GM12878 (cell line): ENCODE measurements at regions not wholly inside any gene's neighbourhood (a gene's known extent, or its start where the extent isn't known, plus 50 kb on each side); places are given as distances from the start of the nearest gene placed in this dataset.

Experiments used
- ATAC-seq: fragments of 200-7000 bp; cut with Tn5 transposase; 3 replicates; pipeline ENCODE4 v1.9.1; 2020; ENCODE audit warnings: mild to moderate bottlenecking, moderate library complexity
- BruUV-seq: library from RNA; stranded (reverse); fragments of 400-500 nt; replicated peaks from 2 replicates; lab custom pipeline; 2021; lab: Mats Ljungman, UMichigan
- CTCF ChIA-PET: fragments of 300-600 bp; sonication (Branson Sonifier 250); formaldehyde crosslinking; extraction: SDS; loops from one replicate; lab custom pipeline; 2021; ENCODE audit warnings: inconsistent platforms; lab: Yijun Ruan, JAX
- POLR2A ChIA-PET: fragments of 350-600 bp; formaldehyde crosslinking; extraction: SDS; loops from one replicate; lab custom pipeline; 2021; ENCODE audit warnings: inconsistent platforms; lab: Charles Lee
- RAD21 ChIA-PET: fragments of 300-600 bp; sonication (Branson Sonifier 250); formaldehyde crosslinking; loops from one replicate; lab custom pipeline; 2023; ENCODE audit warnings: antibody characterized with exemption; ENCODE audit not compliant: unreplicated experiment; lab: Charles Lee
- SMC1A ChIA-PET: fragments of 300-600 bp; sonication (Branson Sonifier 250); formaldehyde crosslinking; loops from one replicate; lab custom pipeline; 2023; ENCODE audit not compliant: unreplicated experiment, uncharacterized antibody; lab: Charles Lee
- DNase-seq: peaks from one replicate; pipeline ENCODE4 v3.0.0-alpha.2; 2011; ENCODE audit warnings: low read depth, low spot score
- FAIRE-seq: peaks from 3 replicates; lab custom pipeline; 2011; peaks lifted over from hg19 to GRCh38; lab: Jason Lieb, UNC
- H2AFZ ChIP-seq: 2 replicates; pipeline ENCODE4 v1.6.0; 2011; ENCODE audit warnings: low read depth, low read length, control low read depth; ENCODE audit not compliant: control insufficient read depth
- H3K27ac ChIP-seq: 2 replicates; pipeline ENCODE4 v1.5.1; 2011; ENCODE audit warnings: control low read depth; ENCODE audit not compliant: control insufficient read depth, insufficient read depth
- H3K27me3 ChIP-seq, 2 experiments: replicated peaks in 1 of 2; 2 replicates each; pipeline versions ENCODE4 v1.6.0 to v1.6.1; 2011; ENCODE audit warnings: low read length in 1 of 2; ENCODE audit not compliant: control insufficient read depth in 2 of 2, insufficient read depth in 2 of 2
- H3K36me3 ChIP-seq, 2 experiments: 2 replicates each; pipeline ENCODE4 v1.5.1; 2011; ENCODE audit warnings: low read length in 1 of 2; ENCODE audit not compliant: control insufficient read depth in 2 of 2, insufficient read depth in 2 of 2
- H3K4me1 ChIP-seq: 2 replicates; pipeline ENCODE4 v1.6.1; 2011; ENCODE audit warnings: mild to moderate bottlenecking, low read length, moderate library complexity, mixed read lengths; ENCODE audit not compliant: control insufficient read depth, insufficient read depth
- H3K4me2 ChIP-seq: 2 replicates; pipeline ENCODE4 v1.6.0; 2011; ENCODE audit warnings: control low read depth; ENCODE audit not compliant: control insufficient read depth, insufficient read depth
- H3K4me3 ChIP-seq: fragments of 200-600 bp; sonication (generic); 2 replicates; pipeline ENCODE4 v1.5.1; 2016
- H3K79me2 ChIP-seq: 2 replicates; pipeline ENCODE4 v1.6.0; 2011; ENCODE audit warnings: low read length; ENCODE audit not compliant: control insufficient read depth, insufficient read depth
- H3K9ac ChIP-seq: 2 replicates; pipeline ENCODE4 v1.8.0; 2011; ENCODE audit warnings: low read length, control low read depth, mixed read lengths; ENCODE audit not compliant: control insufficient read depth, insufficient read depth
- H3K9me3 ChIP-seq: replicated peaks from 3 replicates; pipeline ENCODE4 v1.5.1; 2011; ENCODE audit warnings: mild to moderate bottlenecking, low read length; ENCODE audit not compliant: control insufficient read depth, insufficient read depth
- H4K20me1 ChIP-seq: 2 replicates; pipeline ENCODE4 v1.6.0; 2011; ENCODE audit not compliant: control insufficient read depth, insufficient read depth
- BCL11A ChIP-seq: IDR thresholded peaks from 2 replicates; pipeline ENCODE4 v1.6.1; 2011; ENCODE audit warnings: low read depth, low read length
- BMI1 ChIP-seq: fragments of 450-650 bp; IDR thresholded peaks from 2 replicates; pipeline ENCODE4 v1.6.1; 2016; ENCODE audit warnings: mild to moderate bottlenecking, moderate library complexity, borderline replicate concordance
- CBX3 ChIP-seq: fragments of 200-600 bp; sonication (generic); IDR thresholded peaks from 2 replicates; pipeline ENCODE4 v1.6.1; 2016; ENCODE audit warnings: low read depth, borderline replicate concordance
- CREM ChIP-seq: IDR thresholded peaks from 2 replicates; pipeline ENCODE4 v1.6.1; 2014; ENCODE audit warnings: antibody characterized with exemption, low read depth
- GABPA ChIP-seq: IDR thresholded peaks from 2 replicates; pipeline ENCODE4 v1.6.1; 2014; ENCODE audit warnings: antibody characterized with exemption, low read depth, mild to moderate bottlenecking, inconsistent platforms
- HDGF ChIP-seq: fragments of 450-650 bp; IDR thresholded peaks from 2 replicates; pipeline ENCODE4 v1.6.1; 2016; ENCODE audit warnings: antibody characterized with exemption
- MXI1 ChIP-seq: fragments of 150-350 bp; IDR thresholded peaks from 2 replicates; pipeline ENCODE4 v1.6.1; 2011; ENCODE audit warnings: low read depth, mild to moderate bottlenecking, inconsistent platforms, low read length, improper control_type of control experiment
- NFIC ChIP-seq: IDR thresholded peaks from 2 replicates; pipeline ENCODE4 v1.6.1; 2012; ENCODE audit warnings: low read depth, mild to moderate bottlenecking, inconsistent platforms, low read length, moderate library complexity
- POLR2A ChIP-seq: IDR thresholded peaks from 2 replicates; pipeline ENCODE4 v1.6.1; 2011; ENCODE audit warnings: low read depth, mild to moderate bottlenecking, low read length
- POLR2AphosphoS2 ChIP-seq: IDR thresholded peaks from 2 replicates; pipeline ENCODE4 v1.6.1; 2011; ENCODE audit warnings: low read depth, mild to moderate bottlenecking, low read length, improper control_type of control experiment, moderate library complexity
- RAD21 ChIP-seq: IDR thresholded peaks from 2 replicates; pipeline ENCODE4 v1.6.1; 2011; ENCODE audit warnings: mild to moderate bottlenecking, low read depth, low read length, moderate library complexity; ENCODE audit not compliant: insufficient read depth
- ZNF207 ChIP-seq: fragments of 450-650 bp; IDR thresholded peaks from 2 replicates; pipeline ENCODE4 v1.6.1; 2014; ENCODE audit warnings: antibody characterized with exemption, mild to moderate bottlenecking, borderline replicate concordance
- ZNF24 ChIP-seq: fragments of 450-650 bp; IDR thresholded peaks from 2 replicates; pipeline ENCODE4 v1.6.1; 2017; ENCODE audit warnings: antibody characterized with exemption, mild to moderate bottlenecking
- WGBS: methylation state at CpG from one replicate; pipeline ENCODE4 v1.1.6; 2016; ENCODE audit warnings: low lambda C conversion rate; ENCODE audit not compliant: insufficient replicate concordance, insufficient coverage; ENCODE audit errors: missing lambda C conversion rate; 5-methylcytosine and 5-hydroxymethylcytosine counted together
- in situ Hi-C: fragments of 300-500 bp; cut with MboI; formaldehyde crosslinking; loops from 9 replicates; pipeline ENCODE4 v1.14.3; 2018; ENCODE audit warnings: mixed read lengths
- intact Hi-C: fragments of 100-400 bp; cut with micrococcal nuclease; formaldehyde crosslinking; loops from one replicate; pipeline ENCODE4 v1.14.2; 2022; ENCODE audit not compliant: unreplicated experiment
- TF ChIP-seq, protein P1 (sequence below): fragments of 450-650 bp; IDR thresholded peaks from 2 replicates; pipeline ENCODE4 v1.6.1; 2018; ENCODE audit warnings: mild to moderate bottlenecking, low read depth, moderate library complexity; ENCODE audit not compliant: partially characterized antibody
- TF ChIP-seq, protein P2 (sequence below): fragments of 450-650 bp; formaldehyde crosslinking; IDR thresholded peaks from 2 replicates; pipeline ENCODE4 v1.5.0; 2022; ENCODE audit warnings: mild to moderate bottlenecking, missing genetic modification characterization

GRCh38 chr15:95417761-95418160, 912.7 kb upstream of the NR2F2 start (continued):
- TF ChIP-seq, protein P1, sequence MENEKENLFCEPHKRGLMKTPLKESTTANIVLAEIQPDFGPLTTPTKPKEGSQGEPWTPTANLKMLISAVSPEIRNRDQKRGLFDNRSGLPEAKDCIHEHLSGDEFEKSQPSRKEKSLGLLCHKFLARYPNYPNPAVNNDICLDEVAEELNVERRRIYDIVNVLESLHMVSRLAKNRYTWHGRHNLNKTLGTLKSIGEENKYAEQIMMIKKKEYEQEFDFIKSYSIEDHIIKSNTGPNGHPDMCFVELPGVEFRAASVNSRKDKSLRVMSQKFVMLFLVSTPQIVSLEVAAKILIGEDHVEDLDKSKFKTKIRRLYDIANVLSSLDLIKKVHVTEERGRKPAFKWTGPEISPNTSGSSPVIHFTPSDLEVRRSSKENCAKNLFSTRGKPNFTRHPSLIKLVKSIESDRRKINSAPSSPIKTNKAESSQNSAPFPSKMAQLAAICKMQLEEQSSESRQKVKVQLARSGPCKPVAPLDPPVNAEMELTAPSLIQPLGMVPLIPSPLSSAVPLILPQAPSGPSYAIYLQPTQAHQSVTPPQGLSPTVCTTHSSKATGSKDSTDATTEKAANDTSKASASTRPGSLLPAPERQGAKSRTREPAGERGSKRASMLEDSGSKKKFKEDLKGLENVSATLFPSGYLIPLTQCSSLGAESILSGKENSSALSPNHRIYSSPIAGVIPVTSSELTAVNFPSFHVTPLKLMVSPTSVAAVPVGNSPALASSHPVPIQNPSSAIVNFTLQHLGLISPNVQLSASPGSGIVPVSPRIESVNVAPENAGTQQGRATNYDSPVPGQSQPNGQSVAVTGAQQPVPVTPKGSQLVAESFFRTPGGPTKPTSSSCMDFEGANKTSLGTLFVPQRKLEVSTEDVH = no peak
- TF ChIP-seq ZNF24 = no peak
- TF ChIP-seq GABPA = no peak
- TF ChIP-seq, all 136 proteins: peak for 0

- Histone ChIP-seq H3K27ac (no peak overlapping the region), H3K4me2 (no peak overlapping the region), H3K9me3 (no peaks in the 10 kb centered on the region; the same call in 2 of the 3 replicates), H3K4me1 (no peaks in the 10 kb centered on the region), H3K79me2 (no peaks in the 10 kb centered on the region), H3K9ac (no peak overlapping the region), H3K4me3 (no peak overlapping the region), H3K36me3 (no peaks in the 10 kb centered on the region), H4K20me1 (no peaks in the 10 kb centered on the region), H2AFZ (no peak overlapping the region), H3K27me3 (no peaks in the 10 kb centered on the region)
- in situ Hi-C loops = no loop called here
- DNase-seq = no peak
- TF ChIP-seq POLR2AphosphoS2 (no peak), CBX3 (no peak), BMI1 (no peak), MXI1 (no peak), ZNF207 (no peak), HDGF (no peak), NFIC (no peak), POLR2A (no peak), BCL11A (no peak), CREM (no peak), RAD21 (no peak)
- TF ChIP-seq, protein P2, sequence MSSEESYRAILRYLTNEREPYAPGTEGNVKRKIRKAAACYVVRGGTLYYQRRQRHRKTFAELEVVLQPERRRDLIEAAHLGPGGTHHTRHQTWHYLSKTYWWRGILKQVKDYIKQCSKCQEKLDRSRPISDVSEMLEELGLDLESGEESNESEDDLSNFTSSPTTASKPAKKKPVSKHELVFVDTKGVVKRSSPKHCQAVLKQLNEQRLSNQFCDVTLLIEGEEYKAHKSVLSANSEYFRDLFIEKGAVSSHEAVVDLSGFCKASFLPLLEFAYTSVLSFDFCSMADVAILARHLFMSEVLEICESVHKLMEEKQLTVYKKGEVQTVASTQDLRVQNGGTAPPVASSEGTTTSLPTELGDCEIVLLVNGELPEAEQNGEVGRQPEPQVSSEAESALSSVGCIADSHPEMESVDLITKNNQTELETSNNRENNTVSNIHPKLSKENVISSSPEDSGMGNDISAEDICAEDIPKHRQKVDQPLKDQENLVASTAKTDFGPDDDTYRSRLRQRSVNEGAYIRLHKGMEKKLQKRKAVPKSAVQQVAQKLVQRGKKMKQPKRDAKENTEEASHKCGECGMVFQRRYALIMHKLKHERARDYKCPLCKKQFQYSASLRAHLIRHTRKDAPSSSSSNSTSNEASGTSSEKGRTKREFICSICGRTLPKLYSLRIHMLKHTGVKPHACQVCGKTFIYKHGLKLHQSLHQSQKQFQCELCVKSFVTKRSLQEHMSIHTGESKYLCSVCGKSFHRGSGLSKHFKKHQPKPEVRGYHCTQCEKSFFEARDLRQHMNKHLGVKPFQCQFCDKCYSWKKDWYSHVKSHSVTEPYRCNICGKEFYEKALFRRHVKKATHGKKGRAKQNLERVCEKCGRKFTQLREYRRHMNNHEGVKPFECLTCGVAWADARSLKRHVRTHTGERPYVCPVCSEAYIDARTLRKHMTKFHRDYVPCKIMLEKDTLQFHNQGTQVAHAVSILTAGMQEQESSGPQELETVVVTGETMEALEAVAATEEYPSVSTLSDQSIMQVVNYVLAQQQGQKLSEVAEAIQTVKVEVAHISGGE (CRISPR knock-in tag) = no peak
- CTCF ChIA-PET = no interaction called here
- SMC1A ChIA-PET = interaction anchor here (1.0 to 1.4 kb wide), 2 partner anchors 14 to 34 kb away, joined by 3 to 4 read pairs; no protein-coding TSS in a partner anchor
- ATAC-seq = no peak
- intact Hi-C loops = no loop called here
- POLR2A ChIA-PET = no interaction called here
- RAD21 ChIA-PET = no interaction called here
- no TSS peak for BruUV-seq
- 6% methylated on average over 3 of the region's 3 CpGs for WGBS
- no peak for FAIRE-seq
Observed at GRCh38 chr15:95422255-95422654, 908.2 kb upstream of the NR2F2 start.
